H1 (cell line): ENCODE measurements at regions not wholly inside any gene's neighbourhood (a gene's known extent, or its start where the extent isn't known, plus 50 kb on each side); places are given as distances from the start of the nearest gene placed in this dataset.

Source experiments
- ASH2L ChIP-seq: fragments of 200-600, 300-600 bp; sonication (generic); IDR thresholded peaks from one replicate; pipeline ENCODE4 v1.7.1; 2017; ENCODE audit warnings: low read length
- CBX5 ChIP-seq: fragments of 300-800, 300-1000 bp; sonication (generic); IDR thresholded peaks from 2 replicates; pipeline ENCODE4 v1.7.1; 2016; ENCODE audit warnings: antibody characterized with exemption, low read length, low read depth
- FOSL1 ChIP-seq: IDR thresholded peaks from 2 replicates; pipeline ENCODE4 v1.6.1; 2011; ENCODE audit warnings: mild to moderate bottlenecking, low read depth, low read length, moderate library complexity; ENCODE audit not compliant: insufficient read depth
- MAFK ChIP-seq: IDR thresholded peaks from 2 replicates; pipeline ENCODE4 v1.6.1; 2012; ENCODE audit warnings: low read depth, mild to moderate bottlenecking, improper control_type of control experiment, low read length
- SAP30 ChIP-seq: fragments of 300-600 bp; sonication (generic); IDR thresholded peaks from 2 replicates; pipeline ENCODE4 v1.7.1; 2012; ENCODE audit warnings: low read length, moderate library complexity, mild to moderate bottlenecking, inconsistent platforms; ENCODE audit not compliant: insufficient read depth, insufficient replicate concordance
- SP1 ChIP-seq: IDR thresholded peaks from 2 replicates; pipeline ENCODE4 v1.6.1; 2011; ENCODE audit warnings: low read depth, low read length
- SP2 ChIP-seq: IDR thresholded peaks from 2 replicates; pipeline ENCODE4 v1.6.1; 2012; ENCODE audit warnings: mild to moderate bottlenecking, low read length, inconsistent platforms
- SUZ12 ChIP-seq: fragments of 200-600 bp; sonication (generic); IDR thresholded peaks from 2 replicates; pipeline ENCODE4 v1.6.1; 2012; ENCODE audit warnings: mild to moderate bottlenecking, inconsistent platforms, low read length, moderate library complexity, mixed read lengths

DNA sequence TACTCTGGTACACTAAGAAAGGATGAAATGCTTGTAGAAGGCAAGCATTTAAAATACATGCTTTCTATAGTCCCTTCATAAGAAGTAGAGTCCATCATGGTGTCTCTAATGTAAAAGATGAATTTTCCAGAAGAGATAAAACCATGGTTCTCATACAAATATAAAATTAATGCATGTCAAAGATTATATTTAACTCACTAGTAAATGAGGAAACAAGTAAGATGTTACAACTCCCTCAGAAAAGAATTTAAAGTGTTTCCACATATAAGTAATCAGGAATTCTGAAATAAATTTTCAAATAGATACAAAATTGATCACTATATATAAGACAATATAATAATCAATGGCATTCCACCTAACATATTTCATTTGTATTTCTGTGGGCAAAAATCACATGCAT lies 570.3 kb upstream of the CCDC54 start (continued):
- no peak for TF ChIP-seq CBX5
- TF ChIP-seq SUZ12: no peak
- no peak for TF ChIP-seq ASH2L
- TF ChIP-seq SAP30: no peak
- TF ChIP-seq SP2: no peak
- no peak for TF ChIP-seq MAFK
- no peak for TF ChIP-seq FOSL1
- TF ChIP-seq SP1: no peak
